ENCODE measurements at regions not wholly inside any gene's neighbourhood (a gene's known extent, or its start where the extent isn't known, plus 50 kb on each side); places are given as distances from the start of the nearest gene placed in this dataset.
"Not testable (repeated sequence)": the region's sequence is repeated elsewhere in the genome, so short reads cannot be mapped to it uniquely, and the experiment has no call there.

- no peak overlapping the region for H3K14ac ChIP-seq (ENCODE audit: low read length)
- H3K4me1 ChIP-seq (ENCODE audit: control insufficient read depth in 1 of 2, insufficient read depth in 2 of 2, low read length in 2 of 2) = no peaks in the 10 kb centered on the region
- H3K27ac ChIP-seq (ENCODE audit: low read depth, low read length) = no peak overlapping the region
- H3K79me2 ChIP-seq (ENCODE audit: control insufficient read depth, insufficient read depth, low read length, poor library complexity) = no peaks in the 10 kb centered on the region
- H3K23ac ChIP-seq (ENCODE audit: low read length) = no peak overlapping the region
- peaks cover 1% of the 10 kb centered on the region for H3K9me3 ChIP-seq (ENCODE audit: insufficient read depth, low read depth, low read length)
- no peak overlapping the region for H2AFZ ChIP-seq (ENCODE audit: insufficient read depth, low read length, poor library complexity)
- no peak overlapping the region for H4K91ac ChIP-seq (ENCODE audit: low read depth, low read length)
- H2AK5ac ChIP-seq (ENCODE audit: low read length) = no peak overlapping the region
- H3K36me3 ChIP-seq (ENCODE audit: control insufficient read depth in 1 of 2, insufficient read depth in 2 of 2, low read length in 2 of 2) = no peaks in the 10 kb centered on the region
- no peak overlapping the region for H2BK5ac ChIP-seq (ENCODE audit: low read depth, low read length, poor library complexity)
- no peak overlapping the region for H3K4ac ChIP-seq (ENCODE audit: low read depth, low read length)
- H3K27me3 ChIP-seq (ENCODE audit: insufficient read depth, low read length) = no peaks in the 10 kb centered on the region
- H3K4me2 ChIP-seq (ENCODE audit: low read length) = no peak overlapping the region
- H4K12ac ChIP-seq (ENCODE audit: low read depth, low read length) = no peak overlapping the region
- H2BK120ac ChIP-seq (ENCODE audit: insufficient read depth, low read length, poor library complexity) = no peak overlapping the region
- H3K79me1 ChIP-seq (ENCODE audit: low read length) = no peaks in the 10 kb centered on the region
- H2BK12ac ChIP-seq (ENCODE audit: low read length) = no peak overlapping the region
- no peak for DNase-seq
- no CpG with 5 or more reads among the region's 4 CpGs for WGBS (ENCODE audit: extremely low coverage, insufficient coverage, insufficient read length)
- H3K18ac ChIP-seq (ENCODE audit: low read length) = no peak overlapping the region
- H3K9ac ChIP-seq (ENCODE audit: low read length) = no peak overlapping the region
- H4K8ac ChIP-seq (ENCODE audit: low read depth, low read length) = no peak overlapping the region
- H3K4me3 ChIP-seq (ENCODE audit: low read depth, low read length) = no peak overlapping the region
Observed at GRCh38 chr12:111240374-111240773, 128.5 kb downstream of the PHETA1 start.

GRCh38 chr12:111239235-111239634, 129.7 kb downstream of the PHETA1 start:
- Histone ChIP-seq H3K4me1 (ENCODE audit: control insufficient read depth in 1 of 2, insufficient read depth in 2 of 2, low read length in 2 of 2) (no peaks in the 10 kb centered on the region), H2BK5ac (ENCODE audit: low read depth, low read length, poor library complexity) (no peak overlapping the region), H3K4me2 (ENCODE audit: low read length) (no peak overlapping the region), H3K27ac (ENCODE audit: low read depth, low read length) (no peak overlapping the region), H2BK12ac (ENCODE audit: low read length) (no peak overlapping the region), H4K8ac (ENCODE audit: low read depth, low read length) (no peak overlapping the region), H2BK120ac (ENCODE audit: insufficient read depth, low read length, poor library complexity) (no peak overlapping the region), H3K9me3 (ENCODE audit: insufficient read depth, low read depth, low read length) (peaks cover 1% of the 10 kb centered on the region), H2AK5ac (ENCODE audit: low read length) (no peak overlapping the region), H3K27me3 (ENCODE audit: insufficient read depth, low read length) (no peaks in the 10 kb centered on the region), H3K23ac (ENCODE audit: low read length) (no peak overlapping the region), H3K4me3 (ENCODE audit: low read depth, low read length) (no peak overlapping the region), H2AFZ (ENCODE audit: insufficient read depth, low read length, poor library complexity) (no peak overlapping the region), H3K79me1 (ENCODE audit: low read length) (no peaks in the 10 kb centered on the region), H3K14ac (ENCODE audit: low read length) (no peak overlapping the region), H3K18ac (ENCODE audit: low read length) (no peak overlapping the region), H3K4ac (ENCODE audit: low read depth, low read length) (no peak overlapping the region), H3K79me2 (ENCODE audit: control insufficient read depth, insufficient read depth, low read length, poor library complexity) (no peaks in the 10 kb centered on the region), H3K36me3 (ENCODE audit: control insufficient read depth in 1 of 2, insufficient read depth in 2 of 2, low read length in 2 of 2) (no peaks in the 10 kb centered on the region), H3K9ac (ENCODE audit: low read length) (no peak overlapping the region), H4K91ac (ENCODE audit: low read depth, low read length) (no peak overlapping the region), H4K12ac (ENCODE audit: low read depth, low read length) (no peak overlapping the region)
- no peak for DNase-seq
- no CpG with 5 or more reads among the region's 8 CpGs for WGBS (ENCODE audit: extremely low coverage, insufficient coverage, insufficient read length)

- no peaks in the 10 kb centered on the region for H3K79me1 ChIP-seq (ENCODE audit: low read length)
- H3K36me3 ChIP-seq (ENCODE audit: control insufficient read depth in 1 of 2, insufficient read depth in 2 of 2, low read length in 2 of 2) = no peaks in the 10 kb centered on the region
- no peak overlapping the region for H3K23ac ChIP-seq (ENCODE audit: low read length)
- H4K91ac ChIP-seq (ENCODE audit: low read depth, low read length) = no peak overlapping the region
- no peak overlapping the region for H4K8ac ChIP-seq (ENCODE audit: low read depth, low read length)
- WGBS (ENCODE audit: extremely low coverage, insufficient coverage, insufficient read length) = no CpG with 5 or more reads among the region's 5 CpGs
- no peak overlapping the region for H4K12ac ChIP-seq (ENCODE audit: low read depth, low read length)
- DNase-seq = no peak
- no peak overlapping the region for H2BK120ac ChIP-seq (ENCODE audit: insufficient read depth, low read length, poor library complexity)
- H3K4me2 ChIP-seq (ENCODE audit: low read length) = no peak overlapping the region
- no peak overlapping the region for H3K18ac ChIP-seq (ENCODE audit: low read length)
- no peak overlapping the region for H2AK5ac ChIP-seq (ENCODE audit: low read length)
- H3K4me3 ChIP-seq (ENCODE audit: low read depth, low read length) = no peak overlapping the region
- H3K9ac ChIP-seq (ENCODE audit: low read length) = no peak overlapping the region
- no peaks in the 10 kb centered on the region for H3K27me3 ChIP-seq (ENCODE audit: insufficient read depth, low read length)
- H3K4ac ChIP-seq (ENCODE audit: low read depth, low read length) = no peak overlapping the region
- H3K79me2 ChIP-seq (ENCODE audit: control insufficient read depth, insufficient read depth, low read length, poor library complexity) = no peaks in the 10 kb centered on the region
- no peak overlapping the region for H2AFZ ChIP-seq (ENCODE audit: insufficient read depth, low read length, poor library complexity)
- H3K14ac ChIP-seq (ENCODE audit: low read length) = no peak overlapping the region
- peaks cover 1% of the 10 kb centered on the region for H3K9me3 ChIP-seq (ENCODE audit: insufficient read depth, low read depth, low read length)
- H2BK5ac ChIP-seq (ENCODE audit: low read depth, low read length, poor library complexity) = no peak overlapping the region
- H3K27ac ChIP-seq (ENCODE audit: low read depth, low read length) = no peak overlapping the region
- no peaks in the 10 kb centered on the region for H3K4me1 ChIP-seq (ENCODE audit: control insufficient read depth in 1 of 2, insufficient read depth in 2 of 2, low read length in 2 of 2)
- H2BK12ac ChIP-seq (ENCODE audit: low read length) = no peak overlapping the region
Observed at GRCh38 chr12:111238075-111238734, 130.7 kb downstream of the PHETA1 start.

- WGBS (ENCODE audit: extremely low coverage, insufficient coverage, insufficient read length) = no CpG with 5 or more reads among the region's 4 CpGs
- H2BK120ac ChIP-seq (ENCODE audit: insufficient read depth, low read length, poor library complexity); H3K14ac ChIP-seq (ENCODE audit: low read length); H3K79me2 ChIP-seq (ENCODE audit: control insufficient read depth, insufficient read depth, low read length, poor library complexity); H2BK12ac ChIP-seq (ENCODE audit: low read length); DNase-seq; H3K9me3 ChIP-seq (ENCODE audit: insufficient read depth, low read depth, low read length); H3K36me3 ChIP-seq (ENCODE audit: control insufficient read depth in 1 of 2, insufficient read depth in 2 of 2, low read length in 2 of 2); H3K4me1 ChIP-seq (ENCODE audit: control insufficient read depth in 1 of 2, insufficient read depth in 2 of 2, low read length in 2 of 2); H3K27me3 ChIP-seq (ENCODE audit: insufficient read depth, low read length); H3K79me1 ChIP-seq (ENCODE audit: low read length); H3K4me2 ChIP-seq (ENCODE audit: low read length); H3K18ac ChIP-seq (ENCODE audit: low read length); H3K4ac ChIP-seq (ENCODE audit: low read depth, low read length); H4K91ac ChIP-seq (ENCODE audit: low read depth, low read length); H2AFZ ChIP-seq (ENCODE audit: insufficient read depth, low read length, poor library complexity); H3K23ac ChIP-seq (ENCODE audit: low read length); H3K9ac ChIP-seq (ENCODE audit: low read length); H2AK5ac ChIP-seq (ENCODE audit: low read length); H3K27ac ChIP-seq (ENCODE audit: low read depth, low read length); H4K12ac ChIP-seq (ENCODE audit: low read depth, low read length); H3K4me3 ChIP-seq (ENCODE audit: low read depth, low read length); H4K8ac ChIP-seq (ENCODE audit: low read depth, low read length); H2BK5ac ChIP-seq (ENCODE audit: low read depth, low read length, poor library complexity): not testable (repeated sequence)
Observed at GRCh38 chr12:111234491-111234890, 134.4 kb downstream of the PHETA1 start.
